GM18520 (cell line): ENCODE measurements at regions not wholly inside any gene's neighbourhood (a gene's known extent, or its start where the extent isn't known, plus 50 kb on each side); places are given as distances from the start of the nearest gene placed in this dataset.
"Not testable (repeated sequence)": the region's sequence is repeated elsewhere in the genome, so short reads cannot be mapped to it uniquely, and the experiment has no call there.

ENCODE experiments used
- ATAC-seq: cut with Tn5 transposase; IDR thresholded peaks from one replicate; pipeline ENCODE4 v1.9.1; 2021; ENCODE audit not compliant: unreplicated experiment

GRCh38 chr22:48077699-48078098 is 1315.2 kb downstream of the TBC1D22A start:
- no peak for ATAC-seq

- ATAC-seq = no peak
These were observed 1313.6 kb downstream of the TBC1D22A start for GRCh38 chr22:48076008-48076407.

- no peak for ATAC-seq
These were observed 1313.2 kb downstream of the TBC1D22A start for GRCh38 chr22:48075604-48076003.

- ATAC-seq = no peak
These were observed 1310.3 kb downstream of the TBC1D22A start for GRCh38 chr22:48072777-48073176.

GRCh38 chr22:48071828-48072227 is 1309.4 kb downstream of the TBC1D22A start:
- no peak for ATAC-seq

GRCh38 chr22:48071305-48071704 is 1308.9 kb downstream of the TBC1D22A start:
- no peak for ATAC-seq

GRCh38 chr22:48070760-48071159 is 1308.3 kb downstream of the TBC1D22A start:
- ATAC-seq = no peak

GRCh38 chr22:48070083-48070482 is 1307.6 kb downstream of the TBC1D22A start:
- ATAC-seq = no peak

- no peak for ATAC-seq
These were observed 1306.8 kb downstream of the TBC1D22A start for GRCh38 chr22:48069256-48069655.

- ATAC-seq = no peak
These were observed 1306.0 kb downstream of the TBC1D22A start for GRCh38 chr22:48068323-48068885.

- ATAC-seq = no peak
These were observed 1303.4 kb downstream of the TBC1D22A start for GRCh38 chr22:48065892-48066291.

- ATAC-seq = no peak
These were observed 1299.3 kb downstream of the TBC1D22A start for GRCh38 chr22:48061726-48062125.

GRCh38 chr22:48060266-48060665 is 1297.8 kb downstream of the TBC1D22A start:
- ATAC-seq = no peak

GRCh38 chr22:48059521-48059920 is 1297.1 kb downstream of the TBC1D22A start:
- not testable (repeated sequence) for ATAC-seq

GRCh38 chr22:48057116-48057835 is 1294.8 kb downstream of the TBC1D22A start:
- no peak for ATAC-seq

GRCh38 chr22:48055827-48056226 is 1293.4 kb downstream of the TBC1D22A start:
- no peak for ATAC-seq

GRCh38 chr22:48055185-48055584 is 1292.7 kb downstream of the TBC1D22A start:
- no peak for ATAC-seq

- ATAC-seq = no peak
These were observed 1292.1 kb downstream of the TBC1D22A start for GRCh38 chr22:48054596-48054995.

GRCh38 chr22:48053973-48054372 is 1291.5 kb downstream of the TBC1D22A start:
- no peak for ATAC-seq

GRCh38 chr22:48053486-48053885 is 1291.0 kb downstream of the TBC1D22A start:
- no peak for ATAC-seq

GRCh38 chr22:48052621-48052890 is 1290.1 kb downstream of the TBC1D22A start:
- no peak for ATAC-seq

GRCh38 chr22:48051796-48052620 is 1289.6 kb downstream of the TBC1D22A start:
- no peak for ATAC-seq
